ENCODE measurements at regions not wholly inside any gene's neighbourhood (a gene's known extent, or its start where the extent isn't known, plus 50 kb on each side); places are given as distances from the start of the nearest gene placed in this dataset.

GRCh38 chr19:31470952-31471351 lies 121.7 kb upstream of the TSHZ3 start:
- Histone ChIP-seq H3K27ac (ENCODE audit: low read length) (no peak overlapping the region), H3K9me2 (replicated peaks; ENCODE audit: insufficient read depth, low read length) (no peaks in the 10 kb centered on the region), H4K20me1 (ENCODE audit: insufficient read depth, low read length) (no peaks in the 10 kb centered on the region), H3K27me3 (replicated peaks; ENCODE audit: insufficient read depth, low read length) (peaks cover 21% of the 10 kb centered on the region), H2AFZ (ENCODE audit: low read length) (no peak overlapping the region), H3K4me3 (ENCODE audit: low read length) (no peak overlapping the region), H3K4me1 (ENCODE audit: low read length) (no peaks in the 10 kb centered on the region), H3K36me3 (replicated peaks; ENCODE audit: insufficient read depth, low read length) (no peaks in the 10 kb centered on the region), H3K79me2 (ENCODE audit: low read length) (no peaks in the 10 kb centered on the region), H3F3A (ENCODE audit: insufficient read depth, low read length) (no peaks in the 10 kb centered on the region), H3K9me3 (replicated peaks; ENCODE audit: insufficient read depth, low read length) (no peaks in the 10 kb centered on the region), H3K4me2 (ENCODE audit: low read depth, low read length) (no peak overlapping the region), H3K9ac (ENCODE audit: low read length) (no peak overlapping the region)
- no peak for TF ChIP-seq EZH2 (optimal IDR thresholded peaks at IDR 0.05; ENCODE audit: low read depth, low read length)
- no peak for TF ChIP-seq EZH2phosphoT487 (IDR thresholded peaks at IDR 0.05; ENCODE audit: low read length)
- TF ChIP-seq CTCF (IDR thresholded peaks at IDR 0.05; ENCODE audit: low read length), result no peak
- DNase-seq, result no peak

- no peaks in the 10 kb centered on the region for H3K9me3 ChIP-seq (replicated peaks; ENCODE audit: insufficient read depth, low read length)
- no peak overlapping the region for H3K27ac ChIP-seq (ENCODE audit: low read length)
- TF ChIP-seq EZH2phosphoT487 (IDR thresholded peaks at IDR 0.05; ENCODE audit: low read length) (no peak), EZH2 (optimal IDR thresholded peaks at IDR 0.05; ENCODE audit: low read depth, low read length) (no peak), CTCF (IDR thresholded peaks at IDR 0.05; ENCODE audit: low read length) (no peak)
- H3K27me3 ChIP-seq (replicated peaks; ENCODE audit: insufficient read depth, low read length), result peaks cover 15% of the 10 kb centered on the region; the same call in 1 of the 2 replicates
- H3K4me1 ChIP-seq (ENCODE audit: low read length), result no peaks in the 10 kb centered on the region
- no peaks in the 10 kb centered on the region for H3F3A ChIP-seq (ENCODE audit: insufficient read depth, low read length)
- H3K36me3 ChIP-seq (replicated peaks; ENCODE audit: insufficient read depth, low read length), result no peaks in the 10 kb centered on the region
- H3K4me2 ChIP-seq (ENCODE audit: low read depth, low read length), result no peak overlapping the region
- no peak overlapping the region for H3K4me3 ChIP-seq (ENCODE audit: low read length)
- DNase-seq, result no peak
- no peak overlapping the region for H3K9ac ChIP-seq (ENCODE audit: low read length)
- no peaks in the 10 kb centered on the region for H4K20me1 ChIP-seq (ENCODE audit: insufficient read depth, low read length)
- no peak overlapping the region for H2AFZ ChIP-seq (ENCODE audit: low read length)
- H3K79me2 ChIP-seq (ENCODE audit: low read length), result no peaks in the 10 kb centered on the region
- no peaks in the 10 kb centered on the region for H3K9me2 ChIP-seq (replicated peaks; ENCODE audit: insufficient read depth, low read length)
Measured at GRCh38 chr19:31478241-31478640, 129.0 kb upstream of the TSHZ3 start.

- H2AFZ ChIP-seq (ENCODE audit: low read length), result no peak overlapping the region
- H4K20me1 ChIP-seq (ENCODE audit: insufficient read depth, low read length), result no peaks in the 10 kb centered on the region
- no peak overlapping the region for H3K9ac ChIP-seq (ENCODE audit: low read length)
- H3F3A ChIP-seq (ENCODE audit: insufficient read depth, low read length), result no peaks in the 10 kb centered on the region
- H3K9me3 ChIP-seq (replicated peaks; ENCODE audit: insufficient read depth, low read length), result no peaks in the 10 kb centered on the region
- no peaks in the 10 kb centered on the region for H3K4me1 ChIP-seq (ENCODE audit: low read length)
- no peak overlapping the region for H3K4me3 ChIP-seq (ENCODE audit: low read length)
- peaks cover 11% of the 10 kb centered on the region; the same call in 1 of the 2 replicates for H3K27me3 ChIP-seq (replicated peaks; ENCODE audit: insufficient read depth, low read length)
- no peak overlapping the region for H3K27ac ChIP-seq (ENCODE audit: low read length)
- no peaks in the 10 kb centered on the region for H3K9me2 ChIP-seq (replicated peaks; ENCODE audit: insufficient read depth, low read length)
- H3K79me2 ChIP-seq (ENCODE audit: low read length), result no peaks in the 10 kb centered on the region
- no peak overlapping the region for H3K4me2 ChIP-seq (ENCODE audit: low read depth, low read length)
- no peak for DNase-seq
- TF ChIP-seq EZH2phosphoT487 (IDR thresholded peaks at IDR 0.05; ENCODE audit: low read length) (no peak), EZH2 (optimal IDR thresholded peaks at IDR 0.05; ENCODE audit: low read depth, low read length) (no peak), CTCF (IDR thresholded peaks at IDR 0.05; ENCODE audit: low read length) (no peak)
- no peaks in the 10 kb centered on the region for H3K36me3 ChIP-seq (replicated peaks; ENCODE audit: insufficient read depth, low read length)
Measured at GRCh38 chr19:31483226-31483857, 134.1 kb upstream of the TSHZ3 start.

All from MM.1S (cell line).